Upper lobe of left lung (tissue), 4 donors: ENCODE measurements at regions not wholly inside any gene's neighbourhood (a gene's known extent, or its start where the extent isn't known, plus 50 kb on each side); places are given as distances from the start of the nearest gene placed in this dataset.

Experiments used
- EP300 ChIP-seq, 4 donors: sonication (generic); formaldehyde crosslinking; IDR thresholded peaks; one replicate each; pipeline ENCODE4 v1.5.1; 2017; ENCODE audit warnings: antibody characterized with exemption in 4 of 4, control low read depth in 2 of 4
- POLR2A ChIP-seq, 4 donors: fragments of 450-650 bp; IDR thresholded peaks; one replicate each; pipeline ENCODE4 v1.5.1; 2016 to 2017; ENCODE audit warnings: antibody characterized with exemption in 4 of 4, mild to moderate bottlenecking in 2 of 4
- POLR2AphosphoS5 ChIP-seq, 2 donors: sonication (generic); formaldehyde crosslinking; IDR thresholded peaks; one replicate each; pipeline ENCODE4 v1.5.1; 2017; ENCODE audit warnings: antibody characterized with exemption in 2 of 2
- TF ChIP-seq, protein P1 (sequence below), 6 experiments: fragments of 450-650 bp in 4 of 6; fragments of 200-600 bp in 2 of 6; sonication (generic) in 2 of 6; IDR thresholded peaks; one replicate each; pipeline ENCODE4 v1.5.1; 2016 to 2019; ENCODE audit warnings: antibody characterized with exemption in 6 of 6

DNA sequence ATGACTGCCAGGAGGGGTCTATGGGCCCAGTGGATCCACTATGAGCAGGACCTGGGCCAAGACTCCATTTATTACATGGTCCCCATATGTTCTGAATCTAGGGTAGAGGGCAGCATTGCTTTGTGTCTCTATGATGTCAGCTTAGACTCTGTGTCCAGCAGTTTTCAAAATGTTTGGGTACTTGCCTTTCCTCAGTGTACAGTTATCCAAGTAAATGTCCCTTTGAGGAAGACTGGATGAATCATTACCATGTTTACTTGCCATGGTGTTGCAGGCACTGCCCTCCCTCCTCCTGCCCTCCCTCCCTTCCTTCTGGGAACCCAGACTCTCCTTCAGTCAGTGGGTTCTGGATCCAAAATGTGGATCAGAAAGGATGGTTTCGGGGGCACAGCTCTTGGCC is 108.6 kb downstream of the NRN1 start:
- TF ChIP-seq, protein P1, sequence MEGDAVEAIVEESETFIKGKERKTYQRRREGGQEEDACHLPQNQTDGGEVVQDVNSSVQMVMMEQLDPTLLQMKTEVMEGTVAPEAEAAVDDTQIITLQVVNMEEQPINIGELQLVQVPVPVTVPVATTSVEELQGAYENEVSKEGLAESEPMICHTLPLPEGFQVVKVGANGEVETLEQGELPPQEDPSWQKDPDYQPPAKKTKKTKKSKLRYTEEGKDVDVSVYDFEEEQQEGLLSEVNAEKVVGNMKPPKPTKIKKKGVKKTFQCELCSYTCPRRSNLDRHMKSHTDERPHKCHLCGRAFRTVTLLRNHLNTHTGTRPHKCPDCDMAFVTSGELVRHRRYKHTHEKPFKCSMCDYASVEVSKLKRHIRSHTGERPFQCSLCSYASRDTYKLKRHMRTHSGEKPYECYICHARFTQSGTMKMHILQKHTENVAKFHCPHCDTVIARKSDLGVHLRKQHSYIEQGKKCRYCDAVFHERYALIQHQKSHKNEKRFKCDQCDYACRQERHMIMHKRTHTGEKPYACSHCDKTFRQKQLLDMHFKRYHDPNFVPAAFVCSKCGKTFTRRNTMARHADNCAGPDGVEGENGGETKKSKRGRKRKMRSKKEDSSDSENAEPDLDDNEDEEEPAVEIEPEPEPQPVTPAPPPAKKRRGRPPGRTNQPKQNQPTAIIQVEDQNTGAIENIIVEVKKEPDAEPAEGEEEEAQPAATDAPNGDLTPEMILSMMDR (IDR thresholded peaks at IDR 0.05): no peak
- no peak for TF ChIP-seq POLR2AphosphoS5 (IDR thresholded peaks at IDR 0.05)
- TF ChIP-seq EP300 (IDR thresholded peaks at IDR 0.05): no peak
- TF ChIP-seq POLR2A (IDR thresholded peaks at IDR 0.05): no peak
